ENCODE measurements at regions not wholly inside any gene's neighbourhood (a gene's known extent, or its start where the extent isn't known, plus 50 kb on each side); places are given as distances from the start of the nearest gene placed in this dataset.

DNA sequence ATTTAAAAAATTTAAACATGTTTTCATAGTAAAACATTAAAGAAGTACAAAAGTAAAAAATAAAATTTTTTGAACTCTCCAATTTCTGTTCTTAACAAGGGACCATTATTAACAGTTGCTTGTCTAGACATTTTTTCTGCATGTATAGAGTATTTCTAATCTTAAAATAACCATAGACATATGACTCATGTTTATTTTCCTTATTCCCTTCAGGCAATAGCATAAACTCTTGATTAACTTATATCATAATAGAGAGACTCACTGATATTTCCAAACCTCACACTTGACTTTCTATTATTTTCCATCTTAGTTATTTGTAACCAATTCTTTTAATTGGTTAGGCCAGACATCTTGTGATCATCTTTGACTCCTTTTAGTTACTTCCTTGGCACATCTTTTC, 325.6 kb upstream of the SOX14 start:
- TF ChIP-seq, protein P1, sequence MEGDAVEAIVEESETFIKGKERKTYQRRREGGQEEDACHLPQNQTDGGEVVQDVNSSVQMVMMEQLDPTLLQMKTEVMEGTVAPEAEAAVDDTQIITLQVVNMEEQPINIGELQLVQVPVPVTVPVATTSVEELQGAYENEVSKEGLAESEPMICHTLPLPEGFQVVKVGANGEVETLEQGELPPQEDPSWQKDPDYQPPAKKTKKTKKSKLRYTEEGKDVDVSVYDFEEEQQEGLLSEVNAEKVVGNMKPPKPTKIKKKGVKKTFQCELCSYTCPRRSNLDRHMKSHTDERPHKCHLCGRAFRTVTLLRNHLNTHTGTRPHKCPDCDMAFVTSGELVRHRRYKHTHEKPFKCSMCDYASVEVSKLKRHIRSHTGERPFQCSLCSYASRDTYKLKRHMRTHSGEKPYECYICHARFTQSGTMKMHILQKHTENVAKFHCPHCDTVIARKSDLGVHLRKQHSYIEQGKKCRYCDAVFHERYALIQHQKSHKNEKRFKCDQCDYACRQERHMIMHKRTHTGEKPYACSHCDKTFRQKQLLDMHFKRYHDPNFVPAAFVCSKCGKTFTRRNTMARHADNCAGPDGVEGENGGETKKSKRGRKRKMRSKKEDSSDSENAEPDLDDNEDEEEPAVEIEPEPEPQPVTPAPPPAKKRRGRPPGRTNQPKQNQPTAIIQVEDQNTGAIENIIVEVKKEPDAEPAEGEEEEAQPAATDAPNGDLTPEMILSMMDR (conservative IDR thresholded peaks at IDR 0.05; ENCODE audit: low read length), result no peak
- TF ChIP-seq EZH2phosphoT487 (IDR thresholded peaks at IDR 0.05; ENCODE audit: borderline replicate concordance), result no peak
